GM23338 (cell line): ENCODE measurements at regions not wholly inside any gene's neighbourhood (a gene's known extent, or its start where the extent isn't known, plus 50 kb on each side); places are given as distances from the start of the nearest gene placed in this dataset.

ENCODE experiments used
- ATAC-seq: fragments of 200-7000 bp; cut with Tn5 transposase; 3 replicates; pipeline ENCODE4 v1.9.1; 2020
- DNase-seq: peaks from one replicate; pipeline ENCODE4 v3.0.0-alpha.2; 2015; ENCODE audit warnings: low spot score
- H2AFZ ChIP-seq: fragments of 200-600 bp; sonication (generic); 2 replicates; pipeline ENCODE4 v1.8.0; 2016; ENCODE audit warnings: antibody characterized with exemption, mild to moderate bottlenecking, moderate library complexity
- H3F3A ChIP-seq: fragments of 200-600 bp; sonication (generic); replicated peaks from 2 replicates; pipeline ENCODE4 v1.8.0; 2017; ENCODE audit warnings: antibody characterized with exemption, mixed run types, low read depth
- H3K27ac ChIP-seq: fragments of 200-600 bp; sonication (generic); 2 replicates; pipeline ENCODE4 v1.6.1; 2016; ENCODE audit warnings: low read depth
- H3K27me3 ChIP-seq: fragments of 200-600 bp; sonication (generic); 2 replicates; pipeline ENCODE4 v1.8.0; 2016; ENCODE audit warnings: mild to moderate bottlenecking, mixed run types, moderate library complexity; ENCODE audit not compliant: insufficient read depth
- H3K36me3 ChIP-seq: fragments of 200-600 bp; sonication (generic); 2 replicates; pipeline ENCODE4 v1.8.0; 2016; ENCODE audit warnings: mild to moderate bottlenecking; ENCODE audit not compliant: insufficient read depth
- H3K4me1 ChIP-seq: fragments of 200-600 bp; sonication (generic); 2 replicates; pipeline ENCODE4 v1.8.0; 2016; ENCODE audit warnings: mild to moderate bottlenecking, moderate library complexity; ENCODE audit not compliant: insufficient read depth
- H3K4me2 ChIP-seq: fragments of 200-600 bp; sonication (generic); 2 replicates; pipeline ENCODE4 v1.7.1; 2017; ENCODE audit warnings: mixed run types
- H3K4me3 ChIP-seq: fragments of 200-600 bp; sonication (generic); 2 replicates; pipeline ENCODE4 v1.6.1; 2016; ENCODE audit warnings: mixed run types
- H3K79me2 ChIP-seq: fragments of 200-600 bp; sonication (generic); replicated peaks from 2 replicates; pipeline ENCODE4 v1.8.0; 2017; ENCODE audit warnings: mild to moderate bottlenecking; ENCODE audit not compliant: insufficient read depth
- H3K9me2 ChIP-seq: fragments of 200-600 bp; sonication (generic); 2 replicates; pipeline ENCODE4 v1.8.0; 2017; ENCODE audit not compliant: insufficient read depth
- H4K20me1 ChIP-seq: fragments of 200-600 bp; sonication (generic); replicated peaks from 2 replicates; pipeline ENCODE4 v1.8.0; 2017; ENCODE audit warnings: mild to moderate bottlenecking; ENCODE audit not compliant: insufficient read depth
- H3K27ac Mint-ChIP-seq: 2 replicates; pipeline ENCODE4 v1.8.0; 2020; ENCODE audit warnings: inconsistent platforms, mild to moderate bottlenecking, moderate library complexity, mixed read lengths
- H3K27me3 Mint-ChIP-seq: 3 replicates; pipeline ENCODE4 v1.8.0; 2022; ENCODE audit warnings: low read depth, mild to moderate bottlenecking, moderate library complexity, mixed read lengths, inconsistent platforms; ENCODE audit not compliant: insufficient read depth, poor library complexity
- H3K36me3 Mint-ChIP-seq: 3 replicates; pipeline ENCODE4 v1.8.0; 2021; ENCODE audit warnings: low read depth, mild to moderate bottlenecking, inconsistent platforms, moderate library complexity, mixed read lengths
- H3K4me1 Mint-ChIP-seq: 3 replicates; pipeline ENCODE4 v1.8.0; 2020; ENCODE audit warnings: mild to moderate bottlenecking, inconsistent platforms, mixed read lengths
- H3K4me3 Mint-ChIP-seq: 3 replicates; pipeline ENCODE4 v1.8.0; 2021; ENCODE audit warnings: moderate library complexity, mild to moderate bottlenecking, inconsistent platforms, mixed read lengths
- H3K9me3 Mint-ChIP-seq: 3 replicates; pipeline ENCODE4 v1.8.0; 2020; ENCODE audit warnings: moderate library complexity, mild to moderate bottlenecking, inconsistent platforms, mixed read lengths
- CREB1 ChIP-seq: fragments of 250-450 bp; sonication (Bioruptor Pico); IDR thresholded peaks from 2 replicates; pipeline ENCODE4 v1.5.0; 2020; ENCODE audit warnings: low read depth, mild to moderate bottlenecking, moderate library complexity
- CTCF ChIP-seq, 2 experiments: fragments of 200-600 bp in 1 of 2; sonication (generic) in 1 of 2; conservative IDR thresholded peaks; 2 replicates each; pipeline versions ENCODE4 v1.5.1 to v1.6.1; 2016 to 2017; ENCODE audit warnings: antibody characterized with exemption in 2 of 2, low read depth in 2 of 2, mild to moderate bottlenecking in 2 of 2, moderate library complexity in 1 of 2
- ETS1 ChIP-seq: IDR thresholded peaks from 2 replicates; pipeline ENCODE4 v1.6.1; 2016; ENCODE audit warnings: antibody characterized with exemption
- EZH2 ChIP-seq: fragments of 200-600 bp; sonication (generic); IDR thresholded peaks from one replicate; pipeline ENCODE4 v1.8.0; 2017; ENCODE audit warnings: antibody characterized with exemption, mild to moderate bottlenecking, low read depth; ENCODE audit not compliant: unreplicated experiment
- EZH2phosphoT487 ChIP-seq: fragments of 200-600 bp; sonication (generic); IDR thresholded peaks from one replicate; pipeline ENCODE4 v1.8.1; 2018; ENCODE audit warnings: antibody characterized with exemption; ENCODE audit not compliant: unreplicated experiment
- JUNB ChIP-seq: IDR thresholded peaks from one replicate; pipeline ENCODE4 v1.6.1; 2016; ENCODE audit warnings: antibody characterized with exemption; ENCODE audit not compliant: unreplicated experiment
- NANOG ChIP-seq: IDR thresholded peaks from 2 replicates; pipeline ENCODE4 v1.6.1; 2016; ENCODE audit warnings: antibody characterized with exemption, borderline replicate concordance
- POLR2AphosphoS5 ChIP-seq: IDR thresholded peaks from 2 replicates; pipeline ENCODE4 v1.6.1; 2016; ENCODE audit warnings: antibody characterized with exemption, low read depth
- REST ChIP-seq: IDR thresholded peaks from one replicate; pipeline ENCODE4 v1.6.1; 2018; ENCODE audit warnings: antibody characterized with exemption; ENCODE audit not compliant: unreplicated experiment
- STAT1 ChIP-seq: IDR thresholded peaks from one replicate; pipeline ENCODE4 v1.6.1; 2016; ENCODE audit warnings: antibody characterized with exemption; ENCODE audit not compliant: unreplicated experiment
- ZNF114 ChIP-seq: fragments of 250-450 bp; sonication (Bioruptor Pico); IDR thresholded peaks from 2 replicates; pipeline ENCODE4 v1.5.0; 2020; ENCODE audit warnings: mild to moderate bottlenecking, moderate library complexity
- ZNF331 ChIP-seq: fragments of 250-450 bp; sonication (Bioruptor Pico); IDR thresholded peaks from 2 replicates; pipeline ENCODE4 v1.5.0; 2020; ENCODE audit warnings: low read depth, mild to moderate bottlenecking, moderate library complexity
- ZNF462 ChIP-seq: fragments of 250-450 bp; sonication (Bioruptor Pico); IDR thresholded peaks from 2 replicates; pipeline ENCODE4 v1.5.0; 2020; ENCODE audit warnings: mild to moderate bottlenecking, moderate library complexity

- no peak for ATAC-seq
- H3K36me3 ChIP-seq = 0 out of 2 replicates have a peak, but pooled peaks cover 2% of the 10 kb centered on the region
- no peaks in the 10 kb centered on the region for H3K4me1 ChIP-seq
- H3K4me1 Mint-ChIP-seq = no peaks in the 10 kb centered on the region
- TF ChIP-seq CTCF (conservative IDR thresholded peaks at IDR 0.05; ENCODE audit: low read depth in 2 of 2) (no peak), NANOG (no peak), CREB1 (CRISPR knock-in tag) (no peak), ZNF331 (no peak), STAT1 (no peak), ZNF462 (CRISPR knock-in tag) (no peak), POLR2AphosphoS5 (no peak), ZNF114 (CRISPR knock-in tag) (no peak), EZH2 (no peak), EZH2phosphoT487 (no peak), REST (no peak), JUNB (no peak), ETS1 (no peak)
- no peaks in the 10 kb centered on the region for H3K9me3 Mint-ChIP-seq
- H3K4me2 ChIP-seq = no peak overlapping the region
- H4K20me1 ChIP-seq = no peaks in the 10 kb centered on the region
- no peaks in the 10 kb centered on the region for H3K79me2 ChIP-seq
- H3F3A ChIP-seq = no peaks in the 10 kb centered on the region
- H3K27ac ChIP-seq = no peak overlapping the region
- H3K4me3 Mint-ChIP-seq = no peak overlapping the region
- H3K36me3 Mint-ChIP-seq = peaks cover 5% of the 10 kb centered on the region; the same call in 2 of the 3 replicates
- no peak overlapping the region for H3K27ac Mint-ChIP-seq
- H3K27me3 Mint-ChIP-seq = no peaks in the 10 kb centered on the region
- H3K4me3 ChIP-seq = no peak overlapping the region
- no peak overlapping the region for H2AFZ ChIP-seq
- no peaks in the 10 kb centered on the region; the same call in 1 of the 2 replicates for H3K9me2 ChIP-seq
- DNase-seq = no peak
- H3K27me3 ChIP-seq = no peaks in the 10 kb centered on the region
These were observed 207.0 kb downstream of the SIPA1L2 start for GRCh38 chr1:232422898-232423297.
